Fibroblast of lung (primary cell): ENCODE measurements at regions not wholly inside any gene's neighbourhood (a gene's known extent, or its start where the extent isn't known, plus 50 kb on each side); places are given as distances from the start of the nearest gene placed in this dataset.

ENCODE experiments used
- DNase-seq, 2 donors: peaks; one replicate each; pipeline versions ENCODE4 v3.0.0 to v3.0.0-alpha.2; 2010; ENCODE audit warnings: low read depth in 2 of 2
- H2AFZ ChIP-seq: 2 replicates; pipeline ENCODE4 v1.5.1; 2012; ENCODE audit warnings: low read length, control low read depth, inconsistent platforms
- H3K27ac ChIP-seq: 2 replicates; pipeline ENCODE4 v1.5.1; 2011; ENCODE audit warnings: low read length, control low read depth; ENCODE audit not compliant: insufficient read depth
- H3K27me3 ChIP-seq: 2 replicates; pipeline ENCODE4 v1.5.1; 2011; ENCODE audit warnings: mild to moderate bottlenecking, low read length; ENCODE audit not compliant: control insufficient read depth, insufficient read depth
- H3K36me3 ChIP-seq: 2 replicates; pipeline ENCODE4 v1.5.1; 2011; ENCODE audit warnings: low read length; ENCODE audit not compliant: control insufficient read depth, insufficient read depth
- H3K4me1 ChIP-seq: 2 replicates; pipeline ENCODE4 v1.5.1; 2011; ENCODE audit warnings: low read length; ENCODE audit not compliant: control insufficient read depth, insufficient read depth; ENCODE audit errors: extremely low read depth
- H3K4me2 ChIP-seq: 2 replicates; pipeline ENCODE4 v1.5.1; 2011; ENCODE audit warnings: low read length, control low read depth; ENCODE audit not compliant: insufficient read depth; ENCODE audit errors: extremely low read depth
- H3K4me3 ChIP-seq, 4 experiments: fragments of 200-600 bp in 1 of 4; sonication (generic) in 1 of 4; replicated peaks in 1 of 4; 2 replicates each; pipeline ENCODE4 v1.5.1; 2011 to 2016; ENCODE audit warnings: low read length in 4 of 4, low read depth in 3 of 4, mild to moderate bottlenecking in 3 of 4, control low read depth in 2 of 4, inconsistent platforms in 1 of 4, mixed read lengths in 1 of 4; ENCODE audit not compliant: insufficient read depth in 1 of 4; ENCODE audit errors: control extremely low read depth in 1 of 4
- H3K79me2 ChIP-seq: 2 replicates; pipeline ENCODE4 v1.5.1; 2012; ENCODE audit warnings: mild to moderate bottlenecking, low read length, inconsistent platforms; ENCODE audit not compliant: control insufficient read depth, insufficient read depth
- H3K9ac ChIP-seq: 2 replicates; pipeline ENCODE4 v1.5.1; 2011; ENCODE audit warnings: mild to moderate bottlenecking, low read length, control low read depth; ENCODE audit not compliant: insufficient read depth
- H3K9me3 ChIP-seq: 2 replicates; pipeline ENCODE4 v1.5.1; 2012; ENCODE audit warnings: low read depth, low read length; ENCODE audit not compliant: control insufficient read depth, insufficient read depth
- H4K20me1 ChIP-seq: 2 replicates; pipeline ENCODE4 v1.5.1; 2011; ENCODE audit warnings: low read length; ENCODE audit not compliant: control insufficient read depth, insufficient read depth; ENCODE audit errors: extremely low read depth
- CTCF ChIP-seq, 2 donors: IDR thresholded peaks in 1 of 2; conservative IDR thresholded peaks in 1 of 2; 1 replicate in 1 of 2; 2 replicates in 1 of 2; pipeline ENCODE4 v1.5.1; 2011 to 2012; ENCODE audit warnings: low read length in 2 of 2, control low read depth in 1 of 2, inconsistent platforms in 1 of 2, low read depth in 1 of 2, mild to moderate bottlenecking in 1 of 2
- EZH2 ChIP-seq: IDR thresholded peaks from 2 replicates; pipeline ENCODE4 v1.5.1; 2012; ENCODE audit warnings: low read length, control low read depth, mild to moderate bottlenecking; ENCODE audit errors: missing control alignments

DNA sequence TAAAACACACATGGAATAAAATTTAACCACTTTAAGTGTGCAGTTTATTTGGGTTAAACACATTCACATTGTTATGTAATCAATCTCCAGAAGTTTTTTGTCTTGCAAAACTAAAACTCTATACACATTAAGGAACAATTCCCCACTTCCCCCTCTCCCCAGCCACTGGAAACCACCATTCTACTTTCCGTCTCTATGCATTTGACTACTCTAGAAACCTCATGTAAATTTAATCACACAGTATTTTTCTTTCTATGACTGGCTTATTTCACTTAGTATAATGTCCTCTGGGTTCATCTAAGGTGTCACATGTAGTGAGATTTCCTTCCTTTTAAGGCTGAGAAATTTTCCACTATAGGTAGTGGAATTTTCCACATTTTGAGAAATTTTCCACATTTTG is 568.7 kb upstream of the UBE2E2 start:
- Histone ChIP-seq H3K4me3 (no peak overlapping the region), H3K79me2 (no peaks in the 10 kb centered on the region), H3K9me3 (no peaks in the 10 kb centered on the region), H3K4me1 (no peaks in the 10 kb centered on the region), H2AFZ (no peak overlapping the region), H3K4me2 (no peak overlapping the region), H3K27me3 (no peaks in the 10 kb centered on the region), H3K36me3 (no peaks in the 10 kb centered on the region), H4K20me1 (no peaks in the 10 kb centered on the region), H3K27ac (no peak overlapping the region), H3K9ac (no peak overlapping the region)
- TF ChIP-seq EZH2, result no peak
- no peak for DNase-seq

GRCh38 chr3:22659651-22660475 is 543.3 kb upstream of the UBE2E2 start:
- peak; percentile 4 to 22 for DNase-seq
- H3K9ac ChIP-seq, result no peak overlapping the region
- no peaks in the 10 kb centered on the region for H3K79me2 ChIP-seq
- no peak for TF ChIP-seq CTCF (conservative IDR thresholded peaks at IDR 0.05 in 1 of 2, IDR thresholded peaks at IDR 0.05 in 1 of 2; ENCODE audit: low read depth in 1 of 2, low read length in 2 of 2)
- no peak for TF ChIP-seq EZH2
- H3K4me3 ChIP-seq, result no peak overlapping the region
- H3K4me1 ChIP-seq, result no peaks in the 10 kb centered on the region
- no peak overlapping the region for H3K4me2 ChIP-seq
- no peak overlapping the region for H2AFZ ChIP-seq
- H3K27me3 ChIP-seq, result no peaks in the 10 kb centered on the region
- no peaks in the 10 kb centered on the region for H3K36me3 ChIP-seq
- H3K9me3 ChIP-seq, result no peaks in the 10 kb centered on the region
- H3K27ac ChIP-seq, result no peak overlapping the region
- H4K20me1 ChIP-seq, result no peaks in the 10 kb centered on the region

- Histone ChIP-seq H3K4me2 (no peak overlapping the region), H2AFZ (no peak overlapping the region), H3K9ac (no peak overlapping the region), H3K4me1 (no peaks in the 10 kb centered on the region), H3K4me3 (no peak overlapping the region), H4K20me1 (no peaks in the 10 kb centered on the region), H3K79me2 (no peaks in the 10 kb centered on the region), H3K9me3 (no peaks in the 10 kb centered on the region), H3K36me3 (no peaks in the 10 kb centered on the region), H3K27me3 (no peaks in the 10 kb centered on the region), H3K27ac (no peak overlapping the region)
- no peak for TF ChIP-seq EZH2
- no peak for TF ChIP-seq CTCF (conservative IDR thresholded peaks at IDR 0.05 in 1 of 2, IDR thresholded peaks at IDR 0.05 in 1 of 2; ENCODE audit: low read depth in 1 of 2, low read length in 2 of 2)
- DNase-seq, result no peak
Observed at GRCh38 chr3:22660606-22661005, 542.5 kb upstream of the UBE2E2 start.
